HG03378 (cell line): ENCODE measurements at regions not wholly inside any gene's neighbourhood (a gene's known extent, or its start where the extent isn't known, plus 50 kb on each side); places are given as distances from the start of the nearest gene placed in this dataset.

ENCODE experiments used
- ATAC-seq: cut with Tn5 transposase; IDR thresholded peaks from one replicate; pipeline ENCODE4 v1.9.1; 2021; ENCODE audit warnings: mild to moderate bottlenecking, moderate library complexity; ENCODE audit not compliant: unreplicated experiment

GRCh38 chr17:77266891-77267341, 126.1 kb downstream of the SEC14L1 start:
- no peak for ATAC-seq

- ATAC-seq = no peak
Measured at GRCh38 chr17:77269696-77270681, 129.2 kb downstream of the SEC14L1 start.

- no peak for ATAC-seq
Measured at GRCh38 chr17:77271411-77271810, 130.6 kb downstream of the SEC14L1 start.

GRCh38 chr17:77273397-77274085, 132.8 kb downstream of the SEC14L1 start:
- no peak for ATAC-seq

- ATAC-seq = no peak
Measured at GRCh38 chr17:77274096-77274845, 133.5 kb downstream of the SEC14L1 start.

GRCh38 chr17:77279448-77280303, 138.9 kb downstream of the SEC14L1 start:
- ATAC-seq = no peak

GRCh38 chr17:77280304-77281121, 139.7 kb downstream of the SEC14L1 start:
- ATAC-seq = no peak

GRCh38 chr17:77281122-77281903, 140.5 kb downstream of the SEC14L1 start:
- ATAC-seq = no peak

GRCh38 chr17:77281904-77282367, 141.2 kb downstream of the SEC14L1 start:
- no peak for ATAC-seq

GRCh38 chr17:77282524-77283515, 142.1 kb downstream of the SEC14L1 start:
- ATAC-seq = no peak

GRCh38 chr17:77284023-77284617, 143.4 kb downstream of the SEC14L1 start:
- no peak for ATAC-seq

- ATAC-seq = no peak
Measured at GRCh38 chr17:77285594-77286390, 145.0 kb downstream of the SEC14L1 start.

GRCh38 chr17:77286391-77286640, 145.5 kb downstream of the SEC14L1 start:
- ATAC-seq = no peak

GRCh38 chr17:77286641-77287431, 146.1 kb downstream of the SEC14L1 start:
- no peak for ATAC-seq

- ATAC-seq = no peak
Measured at GRCh38 chr17:77287432-77288068, 146.8 kb downstream of the SEC14L1 start.
